ENCODE measurements at regions not wholly inside any gene's neighbourhood (a gene's known extent, or its start where the extent isn't known, plus 50 kb on each side); places are given as distances from the start of the nearest gene placed in this dataset.

DNA sequence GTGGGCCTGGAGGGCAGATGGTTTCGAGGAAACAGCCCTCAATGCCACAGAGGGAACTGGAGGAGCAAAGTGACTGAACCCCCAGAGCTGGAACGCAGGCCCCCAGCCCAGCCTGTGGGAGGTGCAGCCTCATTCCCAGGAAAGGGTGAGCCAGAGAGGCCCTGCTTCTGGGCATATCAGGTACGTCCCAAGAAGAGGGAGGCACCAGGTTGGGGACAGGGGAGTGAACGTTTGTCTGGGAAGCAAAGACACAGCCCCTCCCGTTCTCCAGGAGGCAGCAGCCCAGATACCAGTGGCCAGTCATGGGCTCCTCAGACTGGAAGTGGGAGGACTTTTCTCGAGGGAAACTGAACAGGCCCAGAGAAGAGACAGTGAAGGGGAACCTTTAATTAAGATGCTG, 74.3 kb upstream of the RET start:
- FAIRE-seq (no peak), DNase-seq (ENCODE audit: insufficient read length) (no peak)
- TF ChIP-seq TAF1 (IDR thresholded peaks at IDR 0.05; ENCODE audit: borderline replicate concordance, low read depth, low read length): no peak
- TF ChIP-seq POLR2A (IDR thresholded peaks at IDR 0.05; ENCODE audit: low read depth, low read length): no peak
- TF ChIP-seq POLR2AphosphoS5 (IDR thresholded peaks at IDR 0.05; ENCODE audit: low read depth, low read length): no peak

- FAIRE-seq: no peak
- TF ChIP-seq POLR2AphosphoS5 (IDR thresholded peaks at IDR 0.05; ENCODE audit: low read depth, low read length) (no peak), POLR2A (IDR thresholded peaks at IDR 0.05; ENCODE audit: low read depth, low read length) (no peak), TAF1 (IDR thresholded peaks at IDR 0.05; ENCODE audit: borderline replicate concordance, low read depth, low read length) (no peak)
- no peak for DNase-seq (ENCODE audit: insufficient read length)
Observed at GRCh38 chr10:43006490-43006889, 70.4 kb upstream of the RET start.

GRCh38 chr10:43012578-43012977, 64.3 kb upstream of the RET start:
- no peak for DNase-seq (ENCODE audit: insufficient read length)
- TF ChIP-seq POLR2AphosphoS5 (IDR thresholded peaks at IDR 0.05; ENCODE audit: low read depth, low read length) (no peak), POLR2A (IDR thresholded peaks at IDR 0.05; ENCODE audit: low read depth, low read length) (no peak), TAF1 (IDR thresholded peaks at IDR 0.05; ENCODE audit: borderline replicate concordance, low read depth, low read length) (no peak)
- no peak for FAIRE-seq

DNA sequence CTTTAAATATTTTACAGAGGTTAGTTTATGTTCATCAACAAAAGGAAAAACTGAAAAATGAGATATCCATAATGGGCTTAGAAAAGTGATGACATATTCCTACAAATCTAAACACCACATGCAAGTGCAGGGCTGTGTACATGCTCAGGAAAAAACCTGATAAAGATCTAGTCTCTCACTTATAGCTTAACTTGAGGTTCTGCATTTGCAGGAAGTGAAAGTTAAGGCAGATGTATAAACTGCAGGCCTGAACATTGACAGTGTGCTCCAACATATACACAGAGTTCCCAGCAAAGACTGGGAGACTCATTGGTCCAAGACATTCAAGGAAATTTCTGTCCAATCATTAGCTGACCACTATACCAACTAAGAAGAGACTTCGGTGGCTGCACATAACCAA, 63.8 kb upstream of the RET start:
- DNase-seq (ENCODE audit: insufficient read length) (no peak), FAIRE-seq (no peak)
- TF ChIP-seq POLR2A (IDR thresholded peaks at IDR 0.05; ENCODE audit: low read depth, low read length): no peak
- no peak for TF ChIP-seq TAF1 (IDR thresholded peaks at IDR 0.05; ENCODE audit: borderline replicate concordance, low read depth, low read length)
- TF ChIP-seq POLR2AphosphoS5 (IDR thresholded peaks at IDR 0.05; ENCODE audit: low read depth, low read length): no peak

DNA sequence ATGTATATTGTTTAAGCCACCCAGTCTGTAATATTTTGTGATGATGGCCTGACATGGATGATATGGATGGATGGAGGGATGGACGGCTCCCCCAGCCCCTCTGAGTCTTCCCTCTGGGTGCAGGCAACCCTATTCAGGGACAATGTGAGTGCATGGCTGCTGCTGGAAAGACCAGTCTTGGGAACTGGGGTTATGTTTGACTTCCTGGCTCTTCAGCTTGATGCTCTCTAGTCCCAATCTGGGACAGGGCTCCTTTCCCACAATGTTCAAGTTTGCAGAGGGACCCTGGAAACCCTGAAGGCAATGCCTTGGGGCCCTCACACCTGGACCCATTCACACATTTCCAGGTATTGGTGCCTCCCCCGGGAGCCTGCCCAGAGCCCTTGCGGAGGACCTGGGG, 52.3 kb upstream of the RET start:
- DNase-seq (ENCODE audit: insufficient read length) (no peak), FAIRE-seq (no peak)
- TF ChIP-seq POLR2AphosphoS5 (IDR thresholded peaks at IDR 0.05; ENCODE audit: low read depth, low read length) (no peak), POLR2A (IDR thresholded peaks at IDR 0.05; ENCODE audit: low read depth, low read length) (no peak), TAF1 (IDR thresholded peaks at IDR 0.05; ENCODE audit: borderline replicate concordance, low read depth, low read length) (no peak)

- no peak for DNase-seq (ENCODE audit: insufficient read length)
- TF ChIP-seq POLR2AphosphoS5 (IDR thresholded peaks at IDR 0.05; ENCODE audit: low read depth, low read length): no peak
- TF ChIP-seq TAF1 (IDR thresholded peaks at IDR 0.05; ENCODE audit: borderline replicate concordance, low read depth, low read length): no peak
- TF ChIP-seq POLR2A (IDR thresholded peaks at IDR 0.05; ENCODE audit: low read depth, low read length): no peak
- FAIRE-seq: no peak
Observed at GRCh38 chr10:43024942-43025700, 51.7 kb upstream of the RET start.

- no peak for TF ChIP-seq TAF1 (IDR thresholded peaks at IDR 0.05; ENCODE audit: borderline replicate concordance, low read depth, low read length)
- no peak for TF ChIP-seq POLR2AphosphoS5 (IDR thresholded peaks at IDR 0.05; ENCODE audit: low read depth, low read length)
- TF ChIP-seq POLR2A (IDR thresholded peaks at IDR 0.05; ENCODE audit: low read depth, low read length): no peak
- DNase-seq (ENCODE audit: insufficient read length) (no peak), FAIRE-seq (no peak)
Observed at GRCh38 chr10:43026039-43026973, 50.6 kb upstream of the RET start.

Data from GM12892 (cell line).